Retinal pigment epithelial cell (primary cell): ENCODE measurements at regions not wholly inside any gene's neighbourhood (a gene's known extent, or its start where the extent isn't known, plus 50 kb on each side); places are given as distances from the start of the nearest gene placed in this dataset.
"Not testable (repeated sequence)": the region's sequence is repeated elsewhere in the genome, so short reads cannot be mapped to it uniquely, and the experiment has no call there.

Experiments used
- DNase-seq: peaks from one replicate; pipeline ENCODE4 v3.0.0-alpha.2; 2010; ENCODE audit warnings: low read depth
- H3K4me3 ChIP-seq: 2 replicates; pipeline ENCODE4 v1.5.1; 2011; ENCODE audit warnings: mild to moderate bottlenecking, low read length, control low read depth, moderate library complexity
- TF ChIP-seq, protein P1 (sequence below): conservative IDR thresholded peaks from 2 replicates; pipeline ENCODE4 v1.5.1; 2011; ENCODE audit warnings: low read depth, low read length, control low read depth, inconsistent platforms

DNA sequence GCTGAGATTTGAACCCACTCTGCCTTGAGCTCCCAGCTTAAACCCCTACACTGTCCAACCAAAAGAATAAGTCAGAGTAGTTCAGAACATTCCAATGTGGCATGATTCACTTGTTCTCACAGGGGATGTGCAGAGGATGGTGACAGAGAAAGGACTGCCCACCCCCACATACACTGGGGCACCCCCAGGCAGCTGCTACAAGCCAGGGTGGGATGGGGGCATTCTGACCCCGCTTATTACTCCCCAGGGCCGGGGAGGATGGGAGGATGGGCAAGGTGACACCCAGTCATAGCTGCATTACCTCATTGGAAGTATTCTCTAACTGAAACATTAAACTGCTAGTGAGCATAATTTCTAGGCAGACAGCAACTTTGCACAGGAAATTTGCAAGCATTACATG is 126.0 kb upstream of the PRR20G start:
- TF ChIP-seq, protein P1, sequence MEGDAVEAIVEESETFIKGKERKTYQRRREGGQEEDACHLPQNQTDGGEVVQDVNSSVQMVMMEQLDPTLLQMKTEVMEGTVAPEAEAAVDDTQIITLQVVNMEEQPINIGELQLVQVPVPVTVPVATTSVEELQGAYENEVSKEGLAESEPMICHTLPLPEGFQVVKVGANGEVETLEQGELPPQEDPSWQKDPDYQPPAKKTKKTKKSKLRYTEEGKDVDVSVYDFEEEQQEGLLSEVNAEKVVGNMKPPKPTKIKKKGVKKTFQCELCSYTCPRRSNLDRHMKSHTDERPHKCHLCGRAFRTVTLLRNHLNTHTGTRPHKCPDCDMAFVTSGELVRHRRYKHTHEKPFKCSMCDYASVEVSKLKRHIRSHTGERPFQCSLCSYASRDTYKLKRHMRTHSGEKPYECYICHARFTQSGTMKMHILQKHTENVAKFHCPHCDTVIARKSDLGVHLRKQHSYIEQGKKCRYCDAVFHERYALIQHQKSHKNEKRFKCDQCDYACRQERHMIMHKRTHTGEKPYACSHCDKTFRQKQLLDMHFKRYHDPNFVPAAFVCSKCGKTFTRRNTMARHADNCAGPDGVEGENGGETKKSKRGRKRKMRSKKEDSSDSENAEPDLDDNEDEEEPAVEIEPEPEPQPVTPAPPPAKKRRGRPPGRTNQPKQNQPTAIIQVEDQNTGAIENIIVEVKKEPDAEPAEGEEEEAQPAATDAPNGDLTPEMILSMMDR = no peak
- no peak for DNase-seq
- H3K4me3 ChIP-seq = no peak overlapping the region

DNA sequence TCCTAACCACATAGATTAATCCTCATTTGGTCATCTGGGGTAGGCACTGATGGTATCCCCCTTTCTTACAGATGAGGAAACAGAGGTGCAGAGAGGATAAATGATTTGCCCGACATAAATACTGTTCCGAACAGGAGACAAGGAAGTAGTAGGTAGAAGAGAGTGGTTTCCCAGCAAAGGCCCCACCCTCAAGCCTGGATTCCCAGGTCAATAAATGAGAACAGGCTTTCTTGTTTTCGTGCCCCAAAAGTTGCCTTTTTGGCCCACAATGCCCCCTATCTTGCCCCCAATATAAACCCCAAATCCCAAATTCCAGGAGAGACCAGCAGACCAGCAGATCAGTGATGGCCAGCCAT is 125.5 kb upstream of the PRR20G start:
- no peak overlapping the region for H3K4me3 ChIP-seq
- TF ChIP-seq, protein P1 = no peak
- no peak for DNase-seq

DNA sequence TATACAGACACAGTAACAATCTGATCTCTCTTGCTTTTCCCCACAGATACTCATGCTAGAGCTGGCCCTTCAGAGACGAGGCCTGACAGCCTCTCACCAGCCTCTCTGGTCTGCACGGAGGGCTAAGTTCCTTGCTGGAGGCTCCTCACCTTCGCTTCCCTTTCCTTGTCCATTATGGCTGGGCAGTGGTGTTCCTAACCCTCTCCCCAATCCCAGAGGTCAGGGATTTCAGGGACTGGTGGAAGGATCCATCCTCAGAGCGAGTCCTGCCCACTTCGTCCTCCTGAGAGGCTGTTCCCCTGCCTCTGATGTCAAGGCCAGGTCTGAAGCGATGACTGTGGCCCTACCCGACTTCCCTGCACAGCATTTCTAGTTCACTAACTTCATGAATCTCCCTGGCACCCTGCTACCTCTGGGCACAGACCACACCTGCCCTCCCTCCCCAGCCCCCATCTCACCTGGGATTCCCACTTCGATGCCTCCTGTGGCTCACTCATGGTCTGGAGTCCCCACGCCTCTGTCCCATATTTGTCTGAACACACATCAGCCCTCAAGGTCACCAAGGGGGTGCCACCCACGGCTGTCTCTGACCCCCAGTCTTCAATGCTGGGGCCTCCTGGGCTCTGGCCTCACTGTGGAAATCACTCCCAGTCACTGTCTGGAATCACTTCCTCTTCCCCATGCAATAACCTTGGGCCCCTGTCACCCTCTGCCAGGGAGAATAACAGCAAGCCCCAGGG is 124.9 kb upstream of the PRR20G start:
- no peak for DNase-seq
- TF ChIP-seq, protein P1 = no peak
- H3K4me3 ChIP-seq = no peak overlapping the region

DNA sequence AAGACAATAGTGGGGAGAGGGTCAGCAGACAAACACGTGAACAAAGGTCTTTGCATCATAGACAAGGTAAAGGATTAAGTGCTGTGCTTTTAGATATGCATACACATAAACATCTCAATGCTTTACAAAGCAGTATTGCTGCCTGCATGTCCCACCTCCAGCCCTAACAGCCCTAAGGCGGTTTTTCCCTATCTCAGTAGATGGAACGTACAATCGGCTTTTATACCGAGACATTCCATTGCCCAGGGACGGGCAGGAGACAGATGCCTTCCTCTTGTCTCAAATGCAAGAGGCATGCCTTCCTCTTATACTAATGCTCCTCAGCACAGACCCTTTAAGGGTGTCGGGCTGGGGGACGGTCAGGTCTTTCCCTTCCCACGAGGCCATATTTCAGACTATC is 124.0 kb upstream of the PRR20G start:
- DNase-seq, H3K4me3 ChIP-seq: not testable (repeated sequence)

DNA sequence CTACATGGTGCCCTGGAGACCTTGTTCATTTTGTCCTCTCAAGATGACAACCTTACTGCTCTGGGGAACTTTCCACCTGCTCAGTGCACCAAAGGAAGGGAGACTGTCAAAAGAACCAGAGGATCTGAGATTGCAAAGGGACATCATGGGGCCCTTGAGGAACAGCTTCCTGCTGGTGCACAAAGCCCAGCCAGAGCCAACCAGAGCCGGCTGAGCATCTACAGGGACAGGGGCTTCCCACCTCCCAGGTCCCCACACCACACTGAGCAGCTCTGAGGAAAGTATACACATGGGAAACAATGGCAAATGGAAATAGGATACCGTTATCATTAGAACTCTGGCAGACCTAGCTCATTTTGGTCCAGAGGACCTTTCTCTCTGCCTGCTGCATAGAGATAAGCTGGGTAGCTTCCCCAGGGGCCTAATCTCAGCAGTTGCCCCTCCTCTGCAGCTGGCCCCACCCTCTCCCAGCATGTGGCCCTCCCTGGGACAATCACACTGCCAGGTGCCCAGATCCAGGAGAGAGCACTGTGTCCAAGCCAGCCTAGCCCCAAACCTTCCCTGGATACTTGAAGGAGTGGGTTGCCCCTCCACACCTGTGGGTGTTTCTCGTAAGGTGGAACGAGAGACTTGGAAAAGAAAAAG is 123.4 kb upstream of the PRR20G start:
- no peak for DNase-seq
- TF ChIP-seq, protein P1 = no peak
- H3K4me3 ChIP-seq = no peak overlapping the region

DNA sequence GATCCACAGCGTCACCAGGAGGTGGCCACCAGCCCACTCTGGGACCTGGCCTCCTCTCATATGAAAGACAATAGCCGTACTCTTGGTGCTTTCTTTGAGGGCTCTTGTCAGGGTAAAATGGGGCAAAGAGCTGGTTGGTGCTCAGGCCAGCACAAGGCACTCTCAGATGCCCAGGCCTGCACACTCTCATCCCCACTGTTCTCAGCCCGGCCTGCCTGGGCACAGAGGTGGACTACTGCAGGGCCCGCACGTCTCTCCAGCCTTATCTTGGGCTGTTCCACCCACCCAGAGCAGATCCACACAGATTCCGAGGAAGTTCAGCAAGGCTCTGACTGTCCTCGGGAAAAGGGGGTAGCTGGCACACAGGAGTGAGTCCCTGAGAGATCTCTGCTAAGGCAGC is 122.8 kb upstream of the PRR20G start:
- no peak overlapping the region for H3K4me3 ChIP-seq
- TF ChIP-seq, protein P1 = no peak
- DNase-seq = no peak

DNA sequence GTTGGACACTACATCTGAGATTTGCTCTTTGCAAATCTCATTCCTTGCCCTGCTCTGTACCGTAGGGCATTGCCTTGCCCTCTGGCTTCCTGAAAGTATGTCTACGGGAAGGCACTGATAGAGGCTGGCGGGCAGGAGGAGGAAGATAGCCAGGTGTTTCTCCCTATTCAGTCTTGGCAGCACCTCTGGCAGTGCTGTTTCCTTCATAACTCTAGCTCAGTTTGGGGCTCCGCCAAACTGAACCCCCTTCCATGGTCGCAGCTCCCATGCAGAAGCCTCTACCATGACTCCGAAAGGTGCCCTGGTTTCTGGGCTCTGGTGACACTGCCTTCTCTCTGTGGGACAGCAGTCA is 122.3 kb upstream of the PRR20G start:
- TF ChIP-seq, protein P1 = no peak
- no peak for DNase-seq
- no peak overlapping the region for H3K4me3 ChIP-seq
